ENCODE measurements at regions not wholly inside any gene's neighbourhood (a gene's known extent, or its start where the extent isn't known, plus 50 kb on each side); places are given as distances from the start of the nearest gene placed in this dataset.

GRCh38 chr10:123471811-123472210, 194.3 kb upstream of the GPR26 start:
- no peak for TF ChIP-seq POLR2A (IDR thresholded peaks at IDR 0.05; ENCODE audit: low read depth, low read length)
- no peak for TF ChIP-seq POLR2AphosphoS5 (IDR thresholded peaks at IDR 0.05; ENCODE audit: low read depth, low read length)
- TF ChIP-seq TAF1 (IDR thresholded peaks at IDR 0.05; ENCODE audit: low read depth, low read length) = no peak
- no peak for TF ChIP-seq POU2F2 (IDR thresholded peaks at IDR 0.05; ENCODE audit: low read depth, low read length)
